ENCODE measurements at regions not wholly inside any gene's neighbourhood (a gene's known extent, or its start where the extent isn't known, plus 50 kb on each side); places are given as distances from the start of the nearest gene placed in this dataset.

DNA sequence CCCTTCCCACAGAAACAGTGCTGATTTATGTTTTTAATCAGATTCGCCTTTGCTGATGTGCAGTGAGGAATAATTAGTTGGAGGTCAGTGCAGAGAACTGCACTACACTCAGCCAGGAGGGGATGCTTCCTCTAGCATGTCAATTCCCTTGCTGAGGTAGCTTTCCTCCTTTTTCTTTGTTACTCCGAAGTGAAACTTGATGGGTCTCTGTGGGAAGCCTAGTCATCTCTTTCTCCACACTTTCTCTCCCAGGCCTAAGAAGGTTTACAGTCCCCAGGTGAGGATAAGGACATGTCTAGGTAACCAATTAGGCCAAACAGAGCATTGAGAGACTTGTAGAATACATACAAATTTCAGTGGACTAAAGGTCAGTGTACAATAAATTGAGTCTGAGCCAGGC, 461.8 kb downstream of the KIF4B start:
- Histone ChIP-seq H3K27me3 (ENCODE audit: insufficient read depth, low read length, poor library complexity) (no peaks in the 10 kb centered on the region), H3K4me1 (ENCODE audit: insufficient read depth, low read length) (no peaks in the 10 kb centered on the region), H3K4me2 (ENCODE audit: insufficient read depth, low read length) (no peak overlapping the region), H3K9ac (ENCODE audit: low read depth, low read length) (no peak overlapping the region), H3K4me3 (ENCODE audit: low read depth in 1 of 2, low read length in 2 of 2) (no peak overlapping the region), H3K36me3 (ENCODE audit: insufficient read depth, low read length) (no peaks in the 10 kb centered on the region), H3K9me3 (ENCODE audit: insufficient read depth, low read length, severe bottlenecking) (no peaks in the 10 kb centered on the region), H2AFZ (ENCODE audit: low read depth, low read length) (no peak overlapping the region), H3K79me2 (ENCODE audit: insufficient read depth, low read length) (no peaks in the 10 kb centered on the region), H3K27ac (ENCODE audit: low read length) (no peak overlapping the region), H4K20me1 (ENCODE audit: insufficient read depth, low read length) (no peaks in the 10 kb centered on the region)
- DNase-seq (no peak), ATAC-seq (ENCODE audit: insufficient read depth, low read depth) (no peak)
- TF ChIP-seq, protein P1, sequence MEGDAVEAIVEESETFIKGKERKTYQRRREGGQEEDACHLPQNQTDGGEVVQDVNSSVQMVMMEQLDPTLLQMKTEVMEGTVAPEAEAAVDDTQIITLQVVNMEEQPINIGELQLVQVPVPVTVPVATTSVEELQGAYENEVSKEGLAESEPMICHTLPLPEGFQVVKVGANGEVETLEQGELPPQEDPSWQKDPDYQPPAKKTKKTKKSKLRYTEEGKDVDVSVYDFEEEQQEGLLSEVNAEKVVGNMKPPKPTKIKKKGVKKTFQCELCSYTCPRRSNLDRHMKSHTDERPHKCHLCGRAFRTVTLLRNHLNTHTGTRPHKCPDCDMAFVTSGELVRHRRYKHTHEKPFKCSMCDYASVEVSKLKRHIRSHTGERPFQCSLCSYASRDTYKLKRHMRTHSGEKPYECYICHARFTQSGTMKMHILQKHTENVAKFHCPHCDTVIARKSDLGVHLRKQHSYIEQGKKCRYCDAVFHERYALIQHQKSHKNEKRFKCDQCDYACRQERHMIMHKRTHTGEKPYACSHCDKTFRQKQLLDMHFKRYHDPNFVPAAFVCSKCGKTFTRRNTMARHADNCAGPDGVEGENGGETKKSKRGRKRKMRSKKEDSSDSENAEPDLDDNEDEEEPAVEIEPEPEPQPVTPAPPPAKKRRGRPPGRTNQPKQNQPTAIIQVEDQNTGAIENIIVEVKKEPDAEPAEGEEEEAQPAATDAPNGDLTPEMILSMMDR (IDR thresholded peaks at IDR 0.05; ENCODE audit: borderline replicate concordance, extremely low read depth, low read length, poor library complexity, severe bottlenecking) = no peak
- no peak for TF ChIP-seq EZH2 (IDR thresholded peaks at IDR 0.05; ENCODE audit: borderline replicate concordance, low read depth, low read length, severe bottlenecking)

DNA sequence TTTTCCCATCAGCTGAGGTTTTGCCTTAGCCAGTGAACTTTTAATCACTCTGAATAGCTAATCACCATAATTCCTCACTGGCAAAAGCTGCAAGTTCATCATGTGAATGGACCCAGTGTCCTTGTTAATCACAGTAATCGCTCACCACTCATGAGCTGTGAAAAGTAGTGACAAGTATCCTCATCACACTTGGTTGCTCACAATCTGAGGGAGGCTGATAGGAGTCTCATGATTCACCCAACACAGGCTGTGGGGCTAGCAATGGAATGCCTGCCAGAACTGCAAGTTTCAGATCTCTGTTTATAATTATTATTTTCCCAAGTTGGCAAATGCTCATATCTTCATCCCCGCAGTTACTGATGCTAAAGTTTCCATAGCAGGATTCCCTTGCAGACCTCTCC, 467.2 kb downstream of the KIF4B start:
- Histone ChIP-seq H2AFZ (ENCODE audit: low read depth, low read length) (no peak overlapping the region), H3K4me1 (ENCODE audit: insufficient read depth, low read length) (no peaks in the 10 kb centered on the region), H3K36me3 (ENCODE audit: insufficient read depth, low read length) (no peaks in the 10 kb centered on the region), H3K27ac (ENCODE audit: low read length) (no peak overlapping the region), H3K79me2 (ENCODE audit: insufficient read depth, low read length) (no peaks in the 10 kb centered on the region), H3K9ac (ENCODE audit: low read depth, low read length) (no peak overlapping the region), H3K4me2 (ENCODE audit: insufficient read depth, low read length) (no peak overlapping the region), H3K9me3 (ENCODE audit: insufficient read depth, low read length, severe bottlenecking) (no peaks in the 10 kb centered on the region), H3K27me3 (ENCODE audit: insufficient read depth, low read length, poor library complexity) (no peaks in the 10 kb centered on the region), H3K4me3 (ENCODE audit: low read depth in 1 of 2, low read length in 2 of 2) (no peak overlapping the region), H4K20me1 (ENCODE audit: insufficient read depth, low read length) (no peaks in the 10 kb centered on the region)
- TF ChIP-seq, protein P1 (IDR thresholded peaks at IDR 0.05; ENCODE audit: borderline replicate concordance, extremely low read depth, low read length, poor library complexity, severe bottlenecking) = no peak
- TF ChIP-seq EZH2 (IDR thresholded peaks at IDR 0.05; ENCODE audit: borderline replicate concordance, low read depth, low read length, severe bottlenecking) = no peak
- ATAC-seq (ENCODE audit: insufficient read depth, low read depth) (no peak), DNase-seq (no peak)

DNA sequence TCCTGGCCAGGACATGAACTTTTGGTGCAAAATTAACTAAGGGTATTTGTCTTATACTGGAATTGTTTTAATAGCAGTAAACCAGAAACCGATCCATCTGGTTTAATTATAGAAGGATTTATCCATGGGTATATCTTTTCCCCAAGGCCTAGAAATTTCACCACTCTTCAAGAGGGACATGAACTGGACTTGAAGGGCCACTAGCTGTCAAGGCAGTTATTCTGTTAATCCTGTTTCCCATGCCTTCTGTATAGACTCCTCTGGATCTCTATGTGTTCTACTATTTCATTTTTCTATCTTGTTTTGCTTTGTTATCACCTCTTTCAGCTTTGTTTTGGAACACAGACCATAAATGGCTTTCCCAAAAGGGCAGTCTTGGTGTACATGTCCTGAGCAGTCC, 467.6 kb downstream of the KIF4B start:
- no peak overlapping the region for H2AFZ ChIP-seq (ENCODE audit: low read depth, low read length)
- H3K36me3 ChIP-seq (ENCODE audit: insufficient read depth, low read length) = no peaks in the 10 kb centered on the region
- H3K79me2 ChIP-seq (ENCODE audit: insufficient read depth, low read length) = no peaks in the 10 kb centered on the region
- no peaks in the 10 kb centered on the region for H3K4me1 ChIP-seq (ENCODE audit: insufficient read depth, low read length)
- H3K4me2 ChIP-seq (ENCODE audit: insufficient read depth, low read length) = no peak overlapping the region
- H3K9me3 ChIP-seq (ENCODE audit: insufficient read depth, low read length, severe bottlenecking) = no peaks in the 10 kb centered on the region
- H3K9ac ChIP-seq (ENCODE audit: low read depth, low read length) = no peak overlapping the region
- no peak overlapping the region for H3K27ac ChIP-seq (ENCODE audit: low read length)
- no peaks in the 10 kb centered on the region for H3K27me3 ChIP-seq (ENCODE audit: insufficient read depth, low read length, poor library complexity)
- H3K4me3 ChIP-seq (ENCODE audit: low read depth in 1 of 2, low read length in 2 of 2) = no peak overlapping the region
- H4K20me1 ChIP-seq (ENCODE audit: insufficient read depth, low read length) = no peaks in the 10 kb centered on the region
- TF ChIP-seq, protein P1 (IDR thresholded peaks at IDR 0.05; ENCODE audit: borderline replicate concordance, extremely low read depth, low read length, poor library complexity, severe bottlenecking) = no peak
- ATAC-seq (ENCODE audit: insufficient read depth, low read depth) (no peak), DNase-seq (no peak)

DNA sequence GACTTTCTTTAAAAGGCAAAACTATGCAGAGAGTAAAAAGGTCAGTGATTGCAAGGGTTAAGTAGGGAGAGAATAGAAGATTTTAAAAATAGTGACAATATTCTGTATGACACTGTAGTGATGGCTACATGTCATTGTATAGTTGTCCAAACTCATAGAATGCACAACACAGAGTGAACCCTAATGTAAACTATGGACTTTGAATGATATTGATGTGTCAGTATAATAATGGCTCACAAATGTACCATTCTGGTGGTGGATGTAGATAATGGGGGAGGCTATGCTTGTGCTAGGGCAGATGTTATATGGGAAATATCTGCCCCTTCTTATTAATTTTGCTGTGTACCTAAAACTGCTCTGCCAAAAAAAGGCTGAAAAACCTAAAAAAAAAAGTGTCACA, 468.9 kb downstream of the KIF4B start:
- no peak for ATAC-seq (ENCODE audit: insufficient read depth, low read depth)
- no peaks in the 10 kb centered on the region for H3K36me3 ChIP-seq (ENCODE audit: insufficient read depth, low read length)
- TF ChIP-seq EZH2 (IDR thresholded peaks at IDR 0.05; ENCODE audit: borderline replicate concordance, low read depth, low read length, severe bottlenecking) = no peak
- TF ChIP-seq, protein P1 (IDR thresholded peaks at IDR 0.05; ENCODE audit: borderline replicate concordance, extremely low read depth, low read length, poor library complexity, severe bottlenecking) = no peak

More for the DNA sequence above, 468.9 kb downstream of the KIF4B start:
- H3K4me2 ChIP-seq (ENCODE audit: insufficient read depth, low read length) = no peak overlapping the region
- no peaks in the 10 kb centered on the region for H3K4me1 ChIP-seq (ENCODE audit: insufficient read depth, low read length)
- DNase-seq = no peak
- no peak overlapping the region for H3K9ac ChIP-seq (ENCODE audit: low read depth, low read length)
- H3K9me3 ChIP-seq (ENCODE audit: insufficient read depth, low read length, severe bottlenecking) = no peaks in the 10 kb centered on the region
- H4K20me1 ChIP-seq (ENCODE audit: insufficient read depth, low read length) = no peaks in the 10 kb centered on the region
- H2AFZ ChIP-seq (ENCODE audit: low read depth, low read length) = no peak overlapping the region
- no peaks in the 10 kb centered on the region for H3K79me2 ChIP-seq (ENCODE audit: insufficient read depth, low read length)
- H3K27ac ChIP-seq (ENCODE audit: low read length) = no peak overlapping the region
- H3K27me3 ChIP-seq (ENCODE audit: insufficient read depth, low read length, poor library complexity) = no peaks in the 10 kb centered on the region
- H3K4me3 ChIP-seq (ENCODE audit: low read depth in 1 of 2, low read length in 2 of 2) = no peak overlapping the region

Data from DND-41 (cell line).